HG02970 (cell line): ENCODE measurements at regions not wholly inside any gene's neighbourhood (a gene's known extent, or its start where the extent isn't known, plus 50 kb on each side); places are given as distances from the start of the nearest gene placed in this dataset.

Experiments used
- ATAC-seq: cut with Tn5 transposase; IDR thresholded peaks from one replicate; pipeline ENCODE4 v1.9.1; 2021; ENCODE audit warnings: mild to moderate bottlenecking, moderate library complexity, moderate number of reproducible peaks; ENCODE audit not compliant: unreplicated experiment, low FRiP score

GRCh38 chr7:8931906-8932646 is 498.7 kb downstream of the NXPH1 start:
- ATAC-seq, result no peak

GRCh38 chr7:8932751-8933150 is 499.3 kb downstream of the NXPH1 start:
- no peak for ATAC-seq

DNA sequence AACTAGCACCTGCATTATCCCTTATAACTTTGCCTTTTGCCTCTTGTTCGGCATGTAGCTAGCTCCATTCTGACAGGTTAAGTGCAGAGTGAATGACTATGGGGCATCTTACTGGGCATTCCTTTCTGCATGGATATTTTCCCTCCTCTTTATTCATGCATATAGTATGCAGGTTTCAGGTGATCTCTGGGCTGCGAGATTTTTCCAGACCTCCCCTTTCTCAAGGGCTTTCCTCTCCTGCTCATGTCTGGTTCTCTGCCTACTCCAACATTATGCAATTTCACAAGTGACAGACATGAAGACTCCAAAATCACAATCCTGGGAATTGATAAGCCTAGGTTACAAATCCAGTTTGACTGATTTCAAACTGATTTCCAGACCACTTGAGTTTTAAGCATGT is 503.8 kb downstream of the NXPH1 start:
- ATAC-seq, result no peak

DNA sequence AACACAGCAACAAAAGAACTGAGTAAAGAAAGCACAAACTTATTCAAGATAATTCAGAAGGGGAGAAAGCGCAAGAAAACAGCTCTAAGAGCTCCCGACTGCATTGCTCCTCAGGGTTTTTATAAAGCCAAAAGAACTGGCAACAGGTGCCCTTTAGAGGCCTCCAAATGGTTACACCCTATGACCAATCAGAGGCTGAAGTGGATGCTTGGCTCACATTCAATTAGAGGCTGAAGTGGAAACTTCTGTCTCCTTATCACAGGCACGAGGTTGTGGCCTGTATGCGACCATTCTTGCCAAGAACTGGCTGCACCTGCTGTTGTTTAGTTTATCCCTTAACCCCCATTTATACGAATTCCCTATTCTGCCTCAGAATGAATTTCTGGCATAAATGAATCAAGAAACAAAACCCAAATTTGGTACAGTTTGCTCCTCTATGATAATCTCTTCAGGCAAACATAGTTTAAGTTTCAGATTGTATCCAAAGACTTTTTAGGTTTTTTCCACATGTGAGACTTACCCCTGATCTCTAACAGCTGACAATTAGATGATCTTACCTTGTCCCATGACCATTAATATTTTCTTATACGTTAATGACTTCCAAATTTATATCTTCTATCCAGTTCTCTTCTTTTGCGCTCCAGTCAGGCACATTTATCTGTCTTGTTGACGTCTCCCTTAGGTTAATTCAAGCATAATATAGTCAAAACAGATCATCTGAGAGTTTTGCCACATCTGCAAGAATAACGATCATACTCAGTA is 504.8 kb downstream of the NXPH1 start:
- ATAC-seq, result no peak

GRCh38 chr7:8939446-8939845 is 506.0 kb downstream of the NXPH1 start:
- ATAC-seq, result no peak

DNA sequence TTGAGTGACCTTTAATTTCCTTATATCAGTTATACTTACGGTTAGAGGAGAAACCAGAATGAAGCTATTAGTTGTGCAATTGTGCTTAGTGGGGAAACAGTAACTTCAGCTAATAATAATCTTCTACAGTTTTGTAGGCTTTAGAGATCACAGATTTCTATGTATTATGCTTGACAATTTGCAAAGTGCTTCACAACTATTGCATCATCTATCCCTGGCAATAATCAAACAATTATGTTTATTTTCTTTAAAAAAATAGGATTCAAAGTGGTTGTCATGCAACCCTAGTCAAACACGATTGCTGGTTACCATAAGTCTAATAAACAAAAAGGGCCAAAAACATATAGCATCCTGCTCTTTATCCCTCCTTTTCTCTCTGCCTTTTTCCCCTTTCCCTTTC is 530.3 kb downstream of the NXPH1 start:
- no peak for ATAC-seq

GRCh38 chr7:8965177-8965576 is 531.8 kb downstream of the NXPH1 start:
- no peak for ATAC-seq

- no peak for ATAC-seq
These were observed 540.2 kb downstream of the NXPH1 start for GRCh38 chr7:8973601-8974000.

GRCh38 chr7:8975681-8976080 is 542.3 kb downstream of the NXPH1 start:
- ATAC-seq, result no peak

DNA sequence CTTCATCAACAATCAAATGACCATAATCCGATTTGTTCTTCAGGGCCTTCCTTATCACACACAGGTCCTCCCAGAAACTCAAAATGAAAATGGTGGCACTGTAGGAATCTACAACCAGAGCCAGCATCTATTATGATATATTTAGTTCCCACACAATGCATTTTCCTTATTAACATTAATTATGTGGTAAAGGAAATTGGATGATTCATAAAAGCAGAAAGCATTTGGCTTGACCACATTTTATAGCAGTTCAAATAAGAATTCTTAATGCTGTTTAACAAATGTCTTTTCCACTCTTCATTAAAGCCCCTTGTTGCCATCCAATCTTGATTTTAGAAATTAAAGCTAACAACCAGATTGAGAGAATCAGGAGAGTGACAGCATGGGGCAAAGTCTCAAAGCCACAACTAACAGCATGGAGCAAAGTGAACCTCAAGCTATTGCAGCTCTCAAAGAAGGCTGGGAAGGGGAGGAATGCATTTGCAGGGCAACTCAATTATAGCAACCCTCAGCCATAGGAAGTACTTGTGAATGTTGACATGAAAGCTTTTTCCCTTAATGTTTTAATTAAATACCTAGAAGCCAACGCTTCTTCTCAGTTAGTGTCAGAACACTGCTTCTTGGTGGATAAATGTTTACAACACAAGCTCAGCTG is 549.1 kb downstream of the NXPH1 start:
- ATAC-seq, result no peak

GRCh38 chr7:8985255-8985654 is 551.8 kb downstream of the NXPH1 start:
- no peak for ATAC-seq

DNA sequence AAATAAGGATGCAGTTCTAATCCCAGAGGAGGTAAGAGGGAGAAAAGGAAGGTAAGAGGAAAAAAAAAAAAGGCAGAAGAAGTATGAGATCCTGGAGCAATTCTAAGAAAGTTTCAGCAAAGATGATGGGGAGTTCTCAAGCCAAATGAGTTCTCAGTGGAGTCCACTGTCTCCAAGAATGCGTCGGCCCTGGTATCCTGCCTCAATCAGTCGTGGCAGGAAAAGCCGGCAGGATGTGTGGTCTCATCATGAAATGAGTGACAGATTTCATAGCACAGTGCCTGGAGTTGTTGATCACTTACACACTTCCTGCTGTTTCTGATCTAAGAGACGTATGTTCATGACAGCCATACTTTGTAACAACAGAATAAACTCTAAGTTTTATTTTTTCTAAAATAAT is 554.9 kb downstream of the NXPH1 start:
- ATAC-seq, result no peak

- ATAC-seq, result no peak
These were observed 557.8 kb downstream of the NXPH1 start for GRCh38 chr7:8991159-8991558.

GRCh38 chr7:8998762-8999161 is 565.4 kb downstream of the NXPH1 start:
- ATAC-seq, result no peak

DNA sequence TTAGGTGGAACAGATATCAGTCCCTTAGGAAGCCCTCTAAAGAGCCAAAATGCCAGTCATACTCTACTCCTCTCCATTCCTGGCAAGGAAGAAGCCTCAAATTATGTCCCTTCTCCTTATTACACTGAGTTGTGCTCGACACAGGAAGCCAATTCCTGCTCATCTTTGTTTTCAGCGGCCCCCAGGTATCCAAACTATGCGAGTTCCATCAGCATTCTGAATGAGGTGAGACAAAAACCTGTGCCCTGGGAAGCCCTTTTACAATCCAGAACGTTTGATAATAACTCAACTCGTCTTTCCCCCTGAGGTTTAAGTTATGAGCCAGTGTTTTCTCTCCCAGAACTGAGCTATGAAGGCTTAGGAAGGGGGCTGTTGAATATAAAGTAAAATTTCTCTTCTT is 580.5 kb downstream of the NXPH1 start:
- no peak for ATAC-seq

DNA sequence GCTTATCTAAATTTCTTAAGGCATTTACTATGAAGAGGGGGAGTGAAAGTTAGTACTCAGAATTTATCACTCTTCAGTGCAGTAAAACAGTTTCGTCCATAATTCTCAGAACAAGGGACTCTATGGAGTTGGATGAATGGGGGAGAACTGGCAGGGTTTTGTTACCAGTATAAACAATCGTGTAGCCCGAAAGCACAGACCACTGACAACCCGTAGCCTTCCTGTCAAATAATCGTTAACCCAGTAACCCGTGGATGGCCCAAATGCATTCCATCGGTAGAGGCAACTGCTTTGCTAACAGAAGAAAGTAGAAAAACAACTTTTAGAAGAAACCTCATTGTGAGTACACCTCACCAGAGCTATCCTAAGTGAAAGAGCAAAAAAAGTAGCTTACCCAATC is 583.9 kb downstream of the NXPH1 start:
- no peak for ATAC-seq

GRCh38 chr7:9022456-9022855 is 589.0 kb downstream of the NXPH1 start:
- ATAC-seq, result no peak

GRCh38 chr7:9023675-9024294 is 590.4 kb downstream of the NXPH1 start:
- no peak for ATAC-seq

GRCh38 chr7:9026121-9026520 is 592.7 kb downstream of the NXPH1 start:
- no peak for ATAC-seq

- ATAC-seq, result no peak
These were observed 594.6 kb downstream of the NXPH1 start for GRCh38 chr7:9028012-9028411.
